SK-N-SH (cell line): ENCODE measurements at regions not wholly inside any gene's neighbourhood (a gene's known extent, or its start where the extent isn't known, plus 50 kb on each side); places are given as distances from the start of the nearest gene placed in this dataset.

Experiments used
- CTCF ChIA-PET: fragments of 300-600, 350-600 bp; formaldehyde crosslinking; extraction: SDS; loops from one replicate; lab custom pipeline; 2021; lab: Yijun Ruan, JAX
- POLR2A ChIA-PET: fragments of 350-600 bp; sonication (Branson Sonifier 250); formaldehyde crosslinking; extraction: SDS; loops from one replicate; lab custom pipeline; 2020; ENCODE audit warnings: antibody characterized with exemption, inconsistent platforms; lab: Yijun Ruan, JAX
- DNase-seq: peaks from one replicate; pipeline ENCODE4 v3.0.0; 2012
- H2AFZ ChIP-seq: fragments of 200-600 bp; sonication (generic); 2 replicates; pipeline ENCODE4 v1.8.1; 2016; ENCODE audit warnings: antibody characterized with exemption, mild to moderate bottlenecking, low read depth
- H3F3A ChIP-seq: fragments of 200-600 bp; sonication (generic); replicated peaks from 2 replicates; pipeline ENCODE3; 2016; ENCODE audit warnings: antibody characterized with exemption, mild to moderate bottlenecking; ENCODE audit not compliant: insufficient read depth
- H3K27ac ChIP-seq, 2 experiments: fragments of 200-500 bp in 1 of 2; fragments of 200-600 bp in 1 of 2; sonication (Bioruptor generic) in 1 of 2; sonication (generic), shearing (Covaris generic) in 1 of 2; 2 replicates each; pipeline versions ENCODE4 v1.5.1 to v1.6.1; 2014 to 2016; ENCODE audit warnings: low read depth in 2 of 2, inconsistent platforms in 1 of 2, low read length in 1 of 2, mild to moderate bottlenecking in 1 of 2, mixed read lengths in 1 of 2
- H3K27me3 ChIP-seq: fragments of 200-600 bp; sonication (generic), shearing (Covaris generic); 2 replicates; pipeline ENCODE4 v1.6.1; 2016; ENCODE audit warnings: mixed run types; ENCODE audit not compliant: insufficient read depth
- H3K36me3 ChIP-seq, 2 experiments: fragments of 200-500 bp in 1 of 2; fragments of 200-600 bp in 1 of 2; sonication (Bioruptor generic) in 1 of 2; sonication (generic) in 1 of 2; replicated peaks in 1 of 2; 2 replicates each; pipeline versions ENCODE3 to v1.5.1; 2014 to 2016; ENCODE audit warnings: low read length in 1 of 2, mild to moderate bottlenecking in 1 of 2; ENCODE audit not compliant: insufficient read depth in 2 of 2, control insufficient read depth in 1 of 2
- H3K4me1 ChIP-seq, 2 experiments: fragments of 200-500 bp in 1 of 2; fragments of 200-600 bp in 1 of 2; sonication (Bioruptor generic) in 1 of 2; sonication (generic), shearing (Covaris generic) in 1 of 2; 2 replicates each; pipeline versions ENCODE4 v1.5.1 to v1.6.1; 2014 to 2016; ENCODE audit warnings: low read depth in 1 of 2, low read length in 1 of 2, mixed run types in 1 of 2; ENCODE audit not compliant: insufficient read depth in 2 of 2, control insufficient read depth in 1 of 2
- H3K4me2 ChIP-seq: fragments of 200-600 bp; sonication (generic), shearing (Covaris generic); 2 replicates; pipeline ENCODE4 v1.6.1; 2017; ENCODE audit warnings: mixed run types
- H3K4me3 ChIP-seq, 2 experiments: fragments of 200-500 bp in 1 of 2; fragments of 200-600 bp in 1 of 2; sonication (Bioruptor generic) in 1 of 2; sonication (generic), shearing (Covaris generic) in 1 of 2; 2 replicates each; pipeline versions ENCODE4 v1.5.1 to v1.8.1; 2014 to 2016; ENCODE audit warnings: low read depth in 2 of 2, inconsistent platforms in 1 of 2, low read length in 1 of 2, mild to moderate bottlenecking in 1 of 2, mixed read lengths in 1 of 2, moderate library complexity in 1 of 2
- H3K79me2 ChIP-seq: fragments of 200-600 bp; sonication (generic); 2 replicates; pipeline ENCODE4 v1.8.1; 2017; ENCODE audit warnings: mild to moderate bottlenecking; ENCODE audit not compliant: insufficient read depth
- H3K9ac ChIP-seq: fragments of 200-600 bp; sonication (generic); 2 replicates; pipeline ENCODE4 v1.6.1; 2017; ENCODE audit warnings: mixed run types
- H3K9me2 ChIP-seq: fragments of 200-600 bp; sonication (generic); 2 replicates; pipeline ENCODE4 v1.6.1; 2017; ENCODE audit warnings: mixed run types
- H3K9me3 ChIP-seq: fragments of 200-600 bp; sonication (generic); 2 replicates; pipeline ENCODE4 v1.6.1; 2017; ENCODE audit warnings: mixed run types, mild to moderate bottlenecking, moderate library complexity
- H4K20me1 ChIP-seq: fragments of 200-600 bp; sonication (generic); 2 replicates; pipeline ENCODE4 v1.6.1; 2017; ENCODE audit warnings: mild to moderate bottlenecking, mixed run types; ENCODE audit not compliant: insufficient read depth
- CHD2 ChIP-seq: fragments of 150-350 bp; IDR thresholded peaks from 2 replicates; pipeline ENCODE4 v1.6.1; 2018; ENCODE audit warnings: low read length; ENCODE audit not compliant: partially characterized antibody
- EP300 ChIP-seq, 2 experiments: IDR thresholded peaks; 2 replicates each; pipeline versions ENCODE4 v1.4.0 to v1.6.1; 2012; ENCODE audit warnings: borderline replicate concordance in 1 of 2, low read depth in 1 of 2, low read length in 1 of 2
- EZH2phosphoT487 ChIP-seq: fragments of 200-600 bp; sonication (generic); IDR thresholded peaks from 2 replicates; pipeline ENCODE4 v1.6.1; 2017; ENCODE audit warnings: low read depth, mixed run types, mild to moderate bottlenecking, antibody characterized with exemption, moderate library complexity, borderline replicate concordance
- FOXM1 ChIP-seq: IDR thresholded peaks from 2 replicates; pipeline ENCODE4 v1.4.0; 2012; ENCODE audit warnings: low read depth, mild to moderate bottlenecking
- MEF2A ChIP-seq: IDR thresholded peaks from 2 replicates; pipeline ENCODE4 v1.4.0; 2012; ENCODE audit warnings: low read depth, borderline replicate concordance
- MXI1 ChIP-seq: IDR thresholded peaks from 2 replicates; pipeline ENCODE4 v1.6.1; 2012; ENCODE audit warnings: mild to moderate bottlenecking, low read depth, low read length, improper control_type of control experiment
- NRF1 ChIP-seq: IDR thresholded peaks from 2 replicates; pipeline ENCODE4 v1.6.1; 2012; ENCODE audit warnings: low read depth, mild to moderate bottlenecking, low read length
- PBX3 ChIP-seq: IDR thresholded peaks from 2 replicates; pipeline ENCODE4; 2012
- RAD21 ChIP-seq: IDR thresholded peaks from 2 replicates; pipeline ENCODE4 v1.6.1; 2012; ENCODE audit warnings: mild to moderate bottlenecking, low read length
- RXRA ChIP-seq: IDR thresholded peaks from 2 replicates; pipeline ENCODE4 v1.4.0; 2012; ENCODE audit warnings: low read depth, mild to moderate bottlenecking, borderline replicate concordance
- SIN3A ChIP-seq: IDR thresholded peaks from 2 replicates; pipeline ENCODE4 v1.6.1; 2012; ENCODE audit warnings: low read depth, mild to moderate bottlenecking, low read length, moderate library complexity, borderline replicate concordance
- TAF1 ChIP-seq: IDR thresholded peaks from 2 replicates; pipeline ENCODE4 v1.6.1; 2012; ENCODE audit warnings: low read depth, mild to moderate bottlenecking, low read length, moderate library complexity, borderline replicate concordance
- USF2 ChIP-seq: fragments of 150-350 bp; IDR thresholded peaks from 2 replicates; pipeline ENCODE4 v1.6.1; 2017; ENCODE audit warnings: antibody characterized with exemption, low read length, low read depth, borderline replicate concordance
- WGBS: methylation state at CpG from one replicate; pipeline ENCODE4 v1.1.6; 2017; ENCODE audit warnings: low lambda C conversion rate; 5-methylcytosine and 5-hydroxymethylcytosine counted together
- TF ChIP-seq, protein P1 (sequence below): fragments of 150-350 bp; IDR thresholded peaks from 2 replicates; pipeline ENCODE4 v1.6.1; 2016; ENCODE audit warnings: mild to moderate bottlenecking, low read depth, low read length
- TF ChIP-seq, protein P2 (sequence below): IDR thresholded peaks from 2 replicates; pipeline ENCODE4 v1.6.1; 2012; ENCODE audit warnings: mild to moderate bottlenecking, low read depth, low read length, moderate library complexity
- TF ChIP-seq, protein P3 (sequence below): fragments of 200-600 bp; sonication (generic); IDR thresholded peaks from 2 replicates; pipeline ENCODE4 v1.6.1; 2017; ENCODE audit warnings: antibody characterized with exemption, mild to moderate bottlenecking, moderate library complexity

- TF ChIP-seq, protein P1, sequence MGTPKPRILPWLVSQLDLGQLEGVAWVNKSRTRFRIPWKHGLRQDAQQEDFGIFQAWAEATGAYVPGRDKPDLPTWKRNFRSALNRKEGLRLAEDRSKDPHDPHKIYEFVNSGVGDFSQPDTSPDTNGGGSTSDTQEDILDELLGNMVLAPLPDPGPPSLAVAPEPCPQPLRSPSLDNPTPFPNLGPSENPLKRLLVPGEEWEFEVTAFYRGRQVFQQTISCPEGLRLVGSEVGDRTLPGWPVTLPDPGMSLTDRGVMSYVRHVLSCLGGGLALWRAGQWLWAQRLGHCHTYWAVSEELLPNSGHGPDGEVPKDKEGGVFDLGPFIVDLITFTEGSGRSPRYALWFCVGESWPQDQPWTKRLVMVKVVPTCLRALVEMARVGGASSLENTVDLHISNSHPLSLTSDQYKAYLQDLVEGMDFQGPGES, result no peak
These were observed 83.6 kb downstream of the ZNF622 start (continued) for GRCh38 chr5:16382047-16382446.

DNA sequence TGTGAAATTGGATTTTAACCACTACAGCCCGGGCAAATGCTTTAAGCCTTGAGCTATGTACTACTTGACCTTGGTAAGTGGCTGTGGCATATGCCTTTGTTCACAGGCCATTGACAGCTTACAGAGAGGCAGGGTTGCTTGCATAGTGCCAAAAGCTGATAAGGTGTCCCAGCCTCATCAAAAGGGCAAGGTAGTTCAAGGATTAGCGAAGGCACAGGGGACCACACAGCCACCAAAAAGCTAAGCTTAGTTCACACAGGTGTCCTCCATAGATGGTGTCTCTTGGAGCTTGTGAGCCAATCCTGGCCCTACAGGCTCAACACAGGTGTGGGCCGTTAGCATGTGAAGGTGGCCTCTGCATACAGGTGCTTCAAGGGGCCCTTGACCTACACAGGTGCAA, 86.8 kb downstream of the ZNF622 start:
- H3K9ac ChIP-seq, result no peak overlapping the region
- H3F3A ChIP-seq, result no peaks in the 10 kb centered on the region
- WGBS, result 14% methylated on average over 3 of the region's 3 CpGs
- H3K9me3 ChIP-seq, result no peaks in the 10 kb centered on the region
- TF ChIP-seq TAF1 (no peak), MEF2A (no peak), CHD2 (no peak), RXRA (no peak), FOXM1 (no peak), NRF1 (no peak), SIN3A (no peak), MXI1 (no peak), RAD21 (no peak), USF2 (no peak), PBX3 (no peak), EZH2phosphoT487 (no peak), EP300 (IDR thresholded peaks at IDR 0.05; ENCODE audit: borderline replicate concordance in 1 of 2, low read depth in 1 of 2, low read length in 1 of 2) (no peak)
- TF ChIP-seq, protein P2, sequence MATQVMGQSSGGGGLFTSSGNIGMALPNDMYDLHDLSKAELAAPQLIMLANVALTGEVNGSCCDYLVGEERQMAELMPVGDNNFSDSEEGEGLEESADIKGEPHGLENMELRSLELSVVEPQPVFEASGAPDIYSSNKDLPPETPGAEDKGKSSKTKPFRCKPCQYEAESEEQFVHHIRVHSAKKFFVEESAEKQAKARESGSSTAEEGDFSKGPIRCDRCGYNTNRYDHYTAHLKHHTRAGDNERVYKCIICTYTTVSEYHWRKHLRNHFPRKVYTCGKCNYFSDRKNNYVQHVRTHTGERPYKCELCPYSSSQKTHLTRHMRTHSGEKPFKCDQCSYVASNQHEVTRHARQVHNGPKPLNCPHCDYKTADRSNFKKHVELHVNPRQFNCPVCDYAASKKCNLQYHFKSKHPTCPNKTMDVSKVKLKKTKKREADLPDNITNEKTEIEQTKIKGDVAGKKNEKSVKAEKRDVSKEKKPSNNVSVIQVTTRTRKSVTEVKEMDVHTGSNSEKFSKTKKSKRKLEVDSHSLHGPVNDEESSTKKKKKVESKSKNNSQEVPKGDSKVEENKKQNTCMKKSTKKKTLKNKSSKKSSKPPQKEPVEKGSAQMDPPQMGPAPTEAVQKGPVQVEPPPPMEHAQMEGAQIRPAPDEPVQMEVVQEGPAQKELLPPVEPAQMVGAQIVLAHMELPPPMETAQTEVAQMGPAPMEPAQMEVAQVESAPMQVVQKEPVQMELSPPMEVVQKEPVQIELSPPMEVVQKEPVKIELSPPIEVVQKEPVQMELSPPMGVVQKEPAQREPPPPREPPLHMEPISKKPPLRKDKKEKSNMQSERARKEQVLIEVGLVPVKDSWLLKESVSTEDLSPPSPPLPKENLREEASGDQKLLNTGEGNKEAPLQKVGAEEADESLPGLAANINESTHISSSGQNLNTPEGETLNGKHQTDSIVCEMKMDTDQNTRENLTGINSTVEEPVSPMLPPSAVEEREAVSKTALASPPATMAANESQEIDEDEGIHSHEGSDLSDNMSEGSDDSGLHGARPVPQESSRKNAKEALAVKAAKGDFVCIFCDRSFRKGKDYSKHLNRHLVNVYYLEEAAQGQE, result no peak
- TF ChIP-seq, protein P3, sequence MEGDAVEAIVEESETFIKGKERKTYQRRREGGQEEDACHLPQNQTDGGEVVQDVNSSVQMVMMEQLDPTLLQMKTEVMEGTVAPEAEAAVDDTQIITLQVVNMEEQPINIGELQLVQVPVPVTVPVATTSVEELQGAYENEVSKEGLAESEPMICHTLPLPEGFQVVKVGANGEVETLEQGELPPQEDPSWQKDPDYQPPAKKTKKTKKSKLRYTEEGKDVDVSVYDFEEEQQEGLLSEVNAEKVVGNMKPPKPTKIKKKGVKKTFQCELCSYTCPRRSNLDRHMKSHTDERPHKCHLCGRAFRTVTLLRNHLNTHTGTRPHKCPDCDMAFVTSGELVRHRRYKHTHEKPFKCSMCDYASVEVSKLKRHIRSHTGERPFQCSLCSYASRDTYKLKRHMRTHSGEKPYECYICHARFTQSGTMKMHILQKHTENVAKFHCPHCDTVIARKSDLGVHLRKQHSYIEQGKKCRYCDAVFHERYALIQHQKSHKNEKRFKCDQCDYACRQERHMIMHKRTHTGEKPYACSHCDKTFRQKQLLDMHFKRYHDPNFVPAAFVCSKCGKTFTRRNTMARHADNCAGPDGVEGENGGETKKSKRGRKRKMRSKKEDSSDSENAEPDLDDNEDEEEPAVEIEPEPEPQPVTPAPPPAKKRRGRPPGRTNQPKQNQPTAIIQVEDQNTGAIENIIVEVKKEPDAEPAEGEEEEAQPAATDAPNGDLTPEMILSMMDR, result no peak
- no peaks in the 10 kb centered on the region for H3K27me3 ChIP-seq
- H3K36me3 ChIP-seq, result no peaks in the 10 kb centered on the region
- DNase-seq, result no peak
- H3K27ac ChIP-seq, result no peak overlapping the region
- no peaks in the 10 kb centered on the region for H3K79me2 ChIP-seq
- no peak overlapping the region for H3K4me2 ChIP-seq
- H3K4me1 ChIP-seq, result peaks cover 0 to 4% of the 10 kb centered on the region in 2 experiments; a peak in 2 of 4 replicates
- H3K4me3 ChIP-seq, result no peak overlapping the region
- H3K9me2 ChIP-seq, result no peaks in the 10 kb centered on the region
- ChIA-PET CTCF (interaction anchor here (0.5 to 0.6 kb wide), 2 partner anchors 574 to 871 kb away, joined by 3 read pairs; no protein-coding TSS in a partner anchor), POLR2A (no interaction called here)
- no peak overlapping the region for H2AFZ ChIP-seq
- no peaks in the 10 kb centered on the region for H4K20me1 ChIP-seq
